Stomach (tissue), 4 donors: ENCODE measurements at regions not wholly inside any gene's neighbourhood (a gene's known extent, or its start where the extent isn't known, plus 50 kb on each side); places are given as distances from the start of the nearest gene placed in this dataset.

ENCODE experiments used
- EP300 ChIP-seq: sonication (generic); formaldehyde crosslinking; IDR thresholded peaks from one replicate; pipeline ENCODE4 v1.6.1; 2017; ENCODE audit warnings: antibody characterized with exemption
- POLR2AphosphoS5 ChIP-seq, 3 donors: sonication (generic); formaldehyde crosslinking; IDR thresholded peaks; one replicate each; pipeline ENCODE4 v1.6.1; 2016; ENCODE audit warnings: antibody characterized with exemption in 3 of 3
- TF ChIP-seq, protein P1 (sequence below), 7 experiments: fragments of 450-650 bp in 4 of 7; fragments of 200-600 bp in 3 of 7; sonication (generic) in 3 of 7; IDR thresholded peaks; one replicate each; pipeline ENCODE4 v1.5.1; 2016 to 2019; ENCODE audit warnings: antibody characterized with exemption in 7 of 7, control low read depth in 2 of 7, mild to moderate bottlenecking in 1 of 7

DNA sequence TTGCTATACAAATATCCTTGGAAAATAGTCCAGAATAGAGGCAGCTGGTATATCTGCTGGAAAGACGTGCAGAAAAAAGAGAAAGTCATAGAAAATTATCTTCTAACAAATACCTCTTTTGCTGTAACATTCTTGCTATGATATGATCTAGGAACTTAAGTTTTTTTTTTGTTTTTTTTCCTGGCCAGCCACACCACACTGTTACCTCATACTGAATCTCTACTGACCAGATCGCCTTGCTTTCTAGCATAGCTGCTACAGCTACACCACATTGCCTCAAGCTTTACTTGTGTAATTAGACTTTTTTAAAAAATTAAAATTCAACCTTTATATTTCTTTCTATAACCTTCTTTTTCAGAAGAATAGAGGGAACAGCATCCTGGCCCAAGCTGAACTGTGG, 142.2 kb upstream of the PRLR start:
- TF ChIP-seq, protein P1, sequence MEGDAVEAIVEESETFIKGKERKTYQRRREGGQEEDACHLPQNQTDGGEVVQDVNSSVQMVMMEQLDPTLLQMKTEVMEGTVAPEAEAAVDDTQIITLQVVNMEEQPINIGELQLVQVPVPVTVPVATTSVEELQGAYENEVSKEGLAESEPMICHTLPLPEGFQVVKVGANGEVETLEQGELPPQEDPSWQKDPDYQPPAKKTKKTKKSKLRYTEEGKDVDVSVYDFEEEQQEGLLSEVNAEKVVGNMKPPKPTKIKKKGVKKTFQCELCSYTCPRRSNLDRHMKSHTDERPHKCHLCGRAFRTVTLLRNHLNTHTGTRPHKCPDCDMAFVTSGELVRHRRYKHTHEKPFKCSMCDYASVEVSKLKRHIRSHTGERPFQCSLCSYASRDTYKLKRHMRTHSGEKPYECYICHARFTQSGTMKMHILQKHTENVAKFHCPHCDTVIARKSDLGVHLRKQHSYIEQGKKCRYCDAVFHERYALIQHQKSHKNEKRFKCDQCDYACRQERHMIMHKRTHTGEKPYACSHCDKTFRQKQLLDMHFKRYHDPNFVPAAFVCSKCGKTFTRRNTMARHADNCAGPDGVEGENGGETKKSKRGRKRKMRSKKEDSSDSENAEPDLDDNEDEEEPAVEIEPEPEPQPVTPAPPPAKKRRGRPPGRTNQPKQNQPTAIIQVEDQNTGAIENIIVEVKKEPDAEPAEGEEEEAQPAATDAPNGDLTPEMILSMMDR (IDR thresholded peaks at IDR 0.05): no peak
- no peak for TF ChIP-seq POLR2AphosphoS5 (IDR thresholded peaks at IDR 0.05)
- TF ChIP-seq EP300: no peak
